Glomerular visceral epithelial cell (primary cell): ENCODE measurements at regions not wholly inside any gene's neighbourhood (a gene's known extent, or its start where the extent isn't known, plus 50 kb on each side); places are given as distances from the start of the nearest gene placed in this dataset.

Source experiments
- DNase-seq: peaks from one replicate; pipeline ENCODE4 v3.0.0-alpha.2; 2016; ENCODE audit errors: extremely low spot score

DNA sequence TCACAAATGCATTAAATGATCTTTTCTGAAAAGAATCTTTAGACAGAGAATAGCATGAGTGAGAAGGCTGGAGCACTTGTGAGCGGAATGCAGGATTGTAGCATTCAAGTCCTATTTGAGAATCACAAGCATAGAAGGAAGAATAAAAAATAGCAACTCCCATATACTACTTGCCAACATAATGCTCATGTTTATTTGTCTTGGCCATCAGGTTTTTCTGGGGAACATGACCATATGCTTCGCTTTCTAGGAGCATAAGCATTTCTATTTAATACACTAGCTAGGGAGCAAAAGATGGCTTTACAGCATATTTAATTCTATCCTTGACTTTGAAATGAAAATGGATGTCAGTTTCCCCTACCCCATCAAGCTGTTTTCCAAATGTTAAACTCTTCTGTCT is 170.3 kb upstream of the MITF start:
- DNase-seq: no peak

DNA sequence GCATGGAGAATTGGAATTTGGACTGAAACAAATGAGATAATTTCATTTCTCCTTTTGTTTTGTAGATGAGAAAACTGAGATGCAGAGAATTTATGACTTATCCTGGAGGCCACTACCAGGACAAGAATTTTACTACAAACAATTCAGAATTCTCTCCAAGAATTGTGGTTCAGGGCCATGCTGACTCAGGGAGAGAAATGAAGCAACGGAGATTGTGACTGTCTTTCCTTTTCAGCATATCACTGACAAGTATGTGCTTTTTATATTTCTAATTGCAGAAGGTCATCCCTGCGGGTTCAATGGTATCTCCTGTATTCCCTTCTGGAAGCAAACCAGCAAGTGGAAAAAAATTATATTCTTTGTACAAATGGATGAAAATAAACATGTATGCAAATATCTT is 170.8 kb upstream of the MITF start:
- DNase-seq: no peak

DNA sequence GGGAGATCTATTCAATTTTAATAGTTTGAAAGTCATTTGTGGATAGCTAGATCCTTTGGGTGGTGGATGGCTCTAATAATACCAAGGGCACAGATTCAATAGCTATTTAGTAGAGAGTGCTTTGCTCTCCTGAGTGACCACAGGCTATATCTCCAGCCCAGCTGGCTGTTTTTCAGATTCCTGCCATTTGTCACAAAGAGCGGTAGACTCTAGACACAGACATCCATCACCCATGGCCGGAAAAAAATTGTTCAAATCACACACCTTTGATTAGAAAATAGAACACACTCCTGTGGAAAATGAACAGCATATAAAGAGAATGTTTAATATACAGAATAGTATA is 171.6 kb upstream of the MITF start:
- no peak for DNase-seq

DNA sequence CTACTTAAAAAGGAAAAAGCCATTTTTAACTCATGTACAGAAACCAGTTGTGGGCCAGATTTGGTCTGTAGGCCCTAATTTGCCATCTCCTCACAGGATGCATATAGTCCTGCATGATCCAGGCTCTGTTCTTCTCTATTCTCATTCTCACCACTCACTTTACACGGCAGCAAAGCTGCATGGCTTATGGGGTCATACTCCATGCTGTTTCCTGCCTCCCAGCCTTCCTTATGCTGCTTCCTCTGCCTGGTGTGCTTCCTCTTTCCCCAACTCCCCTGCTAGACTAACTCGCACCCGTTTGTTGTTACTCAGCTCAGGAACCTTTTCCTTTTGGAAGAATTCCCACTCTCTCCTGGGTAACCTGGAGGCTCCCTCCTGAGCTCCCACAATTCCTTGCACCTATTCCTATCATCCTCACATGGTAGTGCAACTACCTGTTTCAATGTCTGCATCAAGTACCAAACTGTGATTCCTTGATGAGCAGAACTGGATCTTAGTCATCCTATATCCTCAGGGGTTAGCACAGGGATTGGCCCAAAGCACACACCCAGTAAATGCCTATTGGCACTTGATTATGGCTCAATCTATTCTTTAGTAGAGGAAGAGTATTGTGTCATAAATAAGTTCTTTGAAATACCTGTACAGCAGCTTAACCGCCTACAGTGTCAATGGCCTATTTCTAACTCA is 172.1 kb upstream of the MITF start:
- DNase-seq: no peak

DNA sequence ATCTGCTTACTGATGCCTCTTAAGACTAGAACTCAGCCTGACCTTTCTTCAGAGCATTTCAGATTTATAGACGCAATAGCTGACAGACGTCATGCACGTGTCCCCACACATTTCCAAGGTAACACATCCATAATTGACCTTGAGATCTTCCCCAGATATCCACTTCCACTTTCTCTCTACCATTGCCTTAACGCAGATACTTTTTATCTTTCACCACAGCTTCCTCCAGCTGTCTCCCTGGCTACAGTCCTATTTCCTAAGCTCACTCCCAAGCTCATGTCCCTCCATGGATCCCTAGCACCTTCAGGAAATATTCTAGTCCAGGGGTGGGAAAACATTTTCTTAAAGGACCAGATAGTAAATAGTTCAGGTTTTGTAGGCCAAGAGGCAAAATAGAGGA is 173.0 kb upstream of the MITF start:
- no peak for DNase-seq

DNA sequence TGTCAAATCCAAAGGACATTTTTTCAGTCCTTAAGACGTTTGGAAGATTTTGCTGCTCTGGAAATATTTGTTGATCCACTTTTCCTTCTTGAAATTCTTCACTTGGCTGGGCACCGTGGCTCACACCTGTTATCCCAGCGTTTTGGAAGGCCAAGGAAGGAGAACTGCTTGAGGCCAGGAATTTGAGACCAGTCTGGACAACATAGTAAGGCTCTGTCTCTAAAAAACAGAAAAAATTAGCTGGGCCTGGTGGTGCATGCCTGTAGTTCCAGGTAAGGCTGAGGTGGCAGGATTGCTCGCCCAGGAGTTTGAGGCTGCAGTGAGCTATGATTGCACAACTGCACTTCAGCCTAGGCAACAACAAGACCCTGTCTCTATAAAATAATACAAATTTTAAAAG is 173.9 kb upstream of the MITF start:
- no peak for DNase-seq

DNA sequence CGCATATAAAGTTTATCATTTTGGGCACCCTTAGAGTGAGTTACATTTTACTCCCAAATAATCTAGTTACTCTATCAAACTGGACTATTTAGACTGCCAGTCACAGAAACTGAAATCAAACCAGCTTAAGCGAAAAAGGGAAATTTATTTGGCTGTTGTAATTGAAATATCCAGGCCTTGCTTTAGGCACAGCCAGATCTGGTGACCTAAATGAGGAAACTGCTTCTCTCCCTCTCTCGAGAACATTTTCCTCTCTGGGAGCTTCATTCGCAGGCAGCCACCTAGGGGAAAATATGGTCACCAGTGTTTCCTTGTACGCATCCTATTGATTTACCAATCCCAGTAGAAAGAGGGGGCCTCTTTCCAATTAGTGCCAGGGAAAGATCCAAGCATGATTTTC is 175.3 kb upstream of the MITF start:
- no peak for DNase-seq

DNA sequence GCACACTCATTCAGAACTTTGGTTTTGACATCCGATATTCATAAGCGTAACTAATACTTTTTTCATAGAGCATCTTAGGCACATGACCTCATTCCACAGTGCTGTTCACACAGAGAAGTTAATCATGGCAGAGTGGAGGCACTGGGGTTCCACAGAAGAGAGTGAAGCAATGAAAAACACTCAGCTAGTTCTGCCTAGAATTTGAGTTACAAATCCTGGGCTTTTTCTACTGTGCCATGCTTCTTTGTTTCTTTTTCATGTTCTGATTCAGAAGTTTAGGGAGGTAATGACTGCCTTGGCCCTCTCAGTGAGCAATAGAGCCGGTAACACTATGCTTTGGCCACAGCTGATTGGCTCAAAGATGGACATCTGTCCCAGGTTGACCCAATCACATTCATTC is 176.1 kb upstream of the MITF start:
- no peak for DNase-seq

DNA sequence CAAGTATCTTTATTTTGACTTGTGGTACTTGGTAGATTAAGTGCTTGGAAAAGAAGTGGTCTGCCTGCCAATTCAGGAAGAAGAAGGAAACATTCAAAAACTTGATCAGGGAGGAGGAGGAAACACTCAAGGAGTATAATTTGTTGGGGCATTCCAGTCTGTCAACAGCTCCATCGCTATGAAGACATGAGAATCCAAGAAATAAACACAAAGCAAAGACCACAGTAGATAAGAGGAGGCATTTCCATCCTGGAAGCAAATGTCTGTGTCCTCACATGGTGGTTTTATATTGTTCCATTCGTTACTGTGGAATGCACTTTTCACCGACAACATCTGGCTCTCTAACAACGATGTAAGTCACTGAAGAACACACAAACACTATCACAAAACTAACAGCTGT is 176.1 kb upstream of the FRMD4B start:
- no peak for DNase-seq

DNA sequence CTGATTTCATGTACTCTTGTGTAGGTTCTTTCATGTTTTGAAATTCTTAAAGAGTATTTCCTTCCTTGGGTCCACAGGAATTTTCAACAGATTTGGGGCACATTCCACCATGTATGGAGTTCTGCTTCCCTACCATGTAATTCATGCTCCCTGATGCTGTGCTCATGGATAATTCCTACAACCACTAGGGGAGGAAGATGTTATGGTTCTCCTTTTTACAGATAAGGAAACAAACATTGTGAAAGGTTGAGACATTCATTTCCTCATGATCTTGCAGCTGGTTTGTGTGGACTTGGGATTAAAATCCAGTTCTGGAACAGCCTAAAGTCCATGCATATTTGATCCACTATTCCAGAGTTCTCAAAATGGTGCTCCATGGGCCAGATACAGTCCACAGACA is 174.9 kb upstream of the FRMD4B start:
- DNase-seq: no peak

DNA sequence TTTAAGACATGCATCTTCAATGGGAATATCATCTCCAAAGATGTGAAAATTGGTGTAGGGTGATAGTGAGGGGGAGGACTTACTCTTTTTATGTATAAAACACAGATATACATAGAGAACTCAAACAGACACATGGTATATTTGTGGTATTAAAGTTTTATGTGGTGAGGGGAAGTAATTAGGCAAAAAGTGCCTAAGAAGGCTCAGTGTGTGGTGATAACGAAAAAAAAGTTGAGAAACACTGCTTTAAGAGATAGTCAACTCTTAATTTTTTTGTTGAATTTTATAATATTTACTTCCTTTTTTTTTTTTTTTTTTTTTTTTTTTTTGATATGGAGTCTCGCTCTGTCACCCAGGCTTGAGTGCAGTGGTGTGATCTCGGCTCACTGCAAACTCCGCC is 174.2 kb upstream of the FRMD4B start:
- DNase-seq: no peak

DNA sequence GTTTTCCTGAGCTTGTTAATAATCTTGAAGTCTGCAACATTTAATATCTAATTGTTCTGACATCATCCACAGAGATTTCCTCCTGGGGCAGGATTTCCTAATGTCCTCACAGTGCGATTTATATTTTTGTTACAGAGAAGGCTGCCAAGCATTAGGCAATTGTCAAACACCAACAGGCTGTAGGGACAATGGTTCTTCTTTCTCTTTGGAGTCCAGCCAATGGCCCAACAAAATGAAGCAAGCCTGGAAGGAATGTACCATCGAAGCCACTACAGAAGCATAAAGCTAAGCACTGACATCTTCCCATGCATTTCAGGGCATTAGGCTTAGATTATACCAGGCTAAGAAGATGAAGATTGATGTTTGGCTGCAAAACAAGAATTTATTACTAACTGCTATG is 173.0 kb upstream of the FRMD4B start:
- DNase-seq: no peak

DNA sequence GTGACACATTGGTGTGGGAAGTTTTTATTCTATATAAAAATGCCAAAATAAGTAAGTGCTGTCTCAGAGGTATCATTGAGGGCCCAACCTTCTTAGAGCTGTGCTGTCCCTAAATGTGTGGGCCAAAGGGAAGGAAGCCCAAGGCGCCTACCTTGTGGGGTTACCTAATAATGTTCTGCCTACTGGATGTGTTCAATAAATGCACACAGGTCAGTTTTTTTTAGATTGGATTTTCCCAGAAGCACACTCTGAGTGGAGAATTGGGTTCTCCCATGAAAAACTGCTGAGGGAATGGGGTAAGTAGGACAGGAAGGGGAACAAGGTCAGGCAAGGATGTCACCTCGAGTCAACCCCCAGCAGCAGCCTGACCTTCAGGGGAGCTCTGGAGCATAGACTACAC is 168.7 kb upstream of the FRMD4B start:
- no peak for DNase-seq

DNA sequence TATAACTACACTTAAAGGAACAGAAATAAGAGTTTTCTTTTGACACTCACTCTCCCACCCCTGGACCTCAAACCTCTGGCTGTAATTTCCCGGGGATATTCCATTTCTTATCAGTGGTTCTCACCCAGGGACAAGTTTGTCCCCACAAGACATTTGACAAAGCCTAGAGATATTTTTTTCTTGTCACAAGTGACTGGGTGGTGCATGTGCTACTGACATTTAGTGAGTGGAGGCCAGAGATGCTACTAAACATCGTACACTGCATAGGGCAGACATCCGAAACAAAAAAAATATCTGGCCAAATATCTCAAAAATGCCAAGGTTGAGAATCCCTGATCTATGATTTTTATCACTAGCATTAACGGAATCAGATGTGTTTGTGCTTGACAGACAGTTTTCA is 168.0 kb upstream of the FRMD4B start:
- no peak for DNase-seq

DNA sequence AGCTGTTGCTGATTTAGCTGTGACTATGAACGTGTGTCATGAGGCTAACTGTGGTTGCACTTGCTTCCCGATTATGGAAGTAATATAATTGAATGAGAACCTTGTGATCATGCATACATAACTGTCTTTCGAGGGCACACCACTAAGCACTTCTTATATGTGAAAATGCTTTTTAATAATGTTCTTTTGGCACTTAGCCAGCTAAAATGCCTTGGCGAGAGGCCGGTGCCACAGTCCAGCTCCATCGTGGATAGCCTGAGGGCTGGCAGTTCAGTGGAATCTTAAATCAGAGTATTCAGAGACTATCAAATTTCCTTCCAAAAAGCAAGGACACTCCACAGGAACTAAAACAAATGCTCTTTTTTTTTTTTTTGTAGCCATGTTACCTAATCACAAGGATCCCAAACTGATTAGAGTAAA is 161.6 kb upstream of the FRMD4B start:
- no peak for DNase-seq

DNA sequence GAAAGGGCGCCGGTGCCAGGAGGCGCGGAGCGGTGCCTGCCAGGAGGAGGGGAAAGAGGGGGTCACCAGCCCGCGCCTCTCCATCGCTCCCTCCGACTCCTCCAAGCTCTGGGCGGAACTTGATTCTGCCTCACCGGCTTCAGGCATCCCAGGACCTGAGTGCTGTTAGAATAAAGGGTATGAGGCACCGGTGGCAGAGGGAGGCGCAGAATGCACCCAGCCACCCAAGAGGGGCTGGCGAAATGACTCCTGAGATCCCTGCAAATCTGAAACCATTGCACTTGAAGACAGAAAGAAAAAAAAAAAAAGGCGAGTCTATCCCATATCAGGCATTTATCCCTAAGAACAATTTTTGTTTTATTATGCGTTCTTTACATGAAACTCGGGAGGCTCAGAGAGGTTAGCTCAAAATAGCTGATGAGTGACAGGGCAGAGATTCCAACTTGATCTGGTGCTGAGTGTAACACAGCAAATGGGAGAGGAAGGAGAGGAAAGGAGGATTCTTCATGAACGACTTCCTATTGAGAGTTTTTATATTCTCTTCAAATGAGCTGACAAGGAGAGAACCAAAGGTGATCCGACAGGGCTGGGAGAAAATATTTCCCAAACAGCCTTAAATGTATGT is 157.0 kb upstream of the FRMD4B start:
- no peak for DNase-seq

DNA sequence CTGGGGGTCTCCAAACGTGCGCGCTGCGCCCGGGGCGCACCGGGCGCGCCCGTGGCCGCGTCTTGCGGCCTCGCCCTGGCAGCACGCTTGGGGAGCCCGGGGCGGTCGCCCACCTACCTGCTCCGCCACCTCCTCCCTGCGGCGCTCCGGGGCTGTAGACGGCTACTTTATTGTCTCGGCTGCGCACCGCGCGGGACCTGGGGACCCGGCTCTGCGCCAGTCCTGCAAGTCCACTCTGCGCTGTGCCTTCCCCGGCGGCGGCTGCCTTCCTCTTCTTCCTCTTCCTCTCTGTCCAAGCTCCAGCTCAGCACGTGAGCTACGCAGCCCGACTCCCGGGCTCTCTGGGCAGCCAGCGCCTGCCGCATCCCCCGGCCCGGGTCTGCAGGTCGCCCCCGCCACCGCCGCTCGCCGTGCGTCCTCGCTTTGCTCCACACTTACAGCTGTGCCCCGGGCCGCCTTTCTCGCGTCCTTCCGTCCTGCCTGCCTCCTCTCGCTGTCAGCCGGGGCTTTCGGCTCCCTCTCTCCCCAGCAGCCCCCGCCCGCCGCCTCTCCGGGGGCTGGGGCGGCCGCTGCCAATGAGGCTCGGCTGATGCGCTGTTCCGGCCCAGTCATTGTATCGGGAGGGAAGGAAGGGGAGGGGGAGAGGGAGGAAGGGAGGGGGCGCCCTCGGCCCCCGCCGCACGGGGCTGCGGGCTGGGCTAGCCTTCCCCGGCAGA is 156.4 kb upstream of the FRMD4B start:
- DNase-seq: no peak

DNA sequence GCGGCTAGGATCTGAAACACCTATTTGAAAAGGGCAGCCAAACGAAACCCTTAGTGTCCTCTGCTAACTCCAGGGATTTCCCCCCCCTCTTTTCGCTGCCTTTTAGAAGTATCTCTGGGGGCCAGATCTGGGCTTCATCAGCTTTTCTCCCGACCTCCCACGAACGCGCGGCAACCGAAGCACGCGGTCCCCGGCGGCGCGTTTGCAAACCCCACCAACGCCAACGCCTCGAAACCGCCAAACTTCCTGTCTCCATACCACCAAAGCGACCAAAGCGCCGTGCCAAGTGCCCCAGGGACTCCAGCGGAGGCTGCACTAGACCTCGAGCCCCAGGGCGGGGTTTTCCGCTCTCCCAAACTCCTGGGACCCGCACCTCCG is 155.8 kb upstream of the FRMD4B start:
- no peak for DNase-seq

DNA sequence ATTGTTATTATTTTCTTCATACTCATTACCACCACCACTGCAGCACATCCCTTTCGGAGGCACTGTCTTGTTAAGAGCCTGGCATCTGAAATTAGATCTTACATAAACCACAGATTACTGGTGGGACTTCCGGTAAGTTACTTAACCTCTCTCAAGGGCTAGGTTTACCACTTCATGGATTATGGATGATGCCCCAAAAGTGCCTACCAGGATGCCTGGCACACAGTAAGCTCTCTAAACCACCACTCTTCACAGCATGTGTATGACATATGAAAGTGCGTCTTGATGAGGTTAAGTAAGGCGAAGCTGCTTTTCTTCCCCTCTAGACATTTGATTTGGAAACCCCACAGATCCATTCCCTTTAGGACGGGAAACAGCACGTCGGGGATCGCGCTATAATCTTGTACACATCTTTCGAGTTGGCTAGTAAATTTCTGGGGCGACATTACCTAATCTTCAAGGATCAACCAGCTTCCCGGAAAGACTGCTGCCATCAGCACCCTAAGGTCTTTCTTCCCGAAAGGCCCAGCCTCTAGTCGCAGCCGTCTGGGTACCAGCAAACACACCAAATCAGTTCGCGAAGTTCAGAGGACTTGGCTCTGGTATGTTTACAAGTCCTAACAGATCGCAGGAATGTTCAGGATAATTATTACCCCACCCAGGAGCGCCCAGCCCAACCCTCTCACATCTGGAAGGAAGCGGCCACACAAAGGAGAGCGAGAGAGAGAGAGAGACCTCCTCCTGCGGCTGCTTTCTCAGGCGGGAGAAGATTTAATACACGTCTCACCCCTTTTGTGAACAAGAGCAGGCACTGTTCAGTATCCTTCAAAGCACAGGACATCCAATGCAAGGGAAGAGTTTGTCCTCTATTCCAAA is 155.1 kb upstream of the FRMD4B start:
- DNase-seq: no peak

DNA sequence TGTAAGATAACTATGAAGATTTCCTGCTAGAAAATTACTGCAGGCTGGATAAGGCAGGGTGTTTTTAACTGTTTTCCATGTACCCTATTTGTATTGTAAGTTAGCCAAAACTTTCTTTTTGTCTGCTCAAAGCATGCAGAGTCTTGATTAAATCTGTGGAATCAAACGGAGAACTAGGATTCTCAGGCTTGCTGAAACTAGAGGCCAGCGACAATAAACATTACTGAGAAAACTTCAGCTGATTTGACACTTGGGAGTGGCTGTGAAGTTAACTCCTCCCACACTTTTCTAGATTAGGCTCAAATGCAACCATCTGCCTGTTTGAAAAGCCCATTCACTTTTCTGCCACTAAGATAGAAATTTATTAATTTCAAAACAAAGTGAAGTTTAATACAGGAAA is 153.2 kb upstream of the FRMD4B start:
- DNase-seq: no peak

DNA sequence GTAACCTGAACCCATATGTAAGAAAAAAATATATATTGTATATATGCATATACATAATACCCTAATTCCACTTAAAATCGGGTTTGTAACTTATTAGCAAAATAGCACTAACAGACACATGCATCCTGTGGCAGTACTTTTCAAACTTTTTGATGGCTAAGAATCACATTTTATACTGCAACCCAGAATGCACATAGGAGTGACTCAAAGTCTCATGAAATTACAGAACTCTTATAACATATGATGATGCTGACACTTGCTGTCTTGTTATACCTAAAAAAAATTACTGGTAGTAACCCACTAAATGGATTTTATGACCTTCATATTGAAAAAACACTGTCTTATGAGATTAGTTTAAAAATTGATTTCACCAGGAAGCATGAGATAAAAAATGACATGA is 152.4 kb upstream of the FRMD4B start:
- DNase-seq: no peak

DNA sequence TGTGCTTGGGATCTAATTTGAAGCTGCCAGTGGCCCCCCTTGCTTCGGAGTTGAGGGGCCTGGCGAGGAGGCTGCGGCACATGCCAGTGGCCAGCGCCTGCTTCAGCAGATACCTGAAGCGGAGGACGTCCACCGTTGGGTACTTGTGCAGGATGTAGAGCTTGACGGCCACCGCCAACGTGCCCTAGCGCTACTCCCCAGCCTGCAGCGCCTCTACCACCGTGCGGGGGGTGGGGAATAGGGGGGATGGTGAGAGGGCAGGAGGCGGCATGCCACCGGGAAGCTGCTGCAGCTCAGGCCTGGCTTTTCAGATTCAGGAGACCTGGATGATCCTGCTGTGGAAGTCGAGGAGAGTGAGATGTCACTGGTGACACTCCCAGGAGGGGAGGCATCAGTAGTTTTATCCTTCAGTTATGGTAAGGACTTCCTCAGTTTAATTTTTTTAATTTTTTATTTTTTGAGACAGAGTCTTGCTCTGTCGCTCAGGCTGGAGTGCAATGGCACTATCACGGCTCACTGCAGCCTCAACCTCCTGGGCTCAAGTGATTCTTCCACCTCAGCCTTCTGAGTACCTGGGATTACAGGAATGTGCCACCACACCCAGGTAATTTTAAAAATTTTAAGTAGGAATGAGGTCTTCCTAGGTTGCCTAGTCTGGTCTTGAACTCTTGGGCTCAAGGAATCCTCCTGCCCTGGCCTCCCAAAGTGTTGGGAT is 150.6 kb upstream of the FRMD4B start:
- no peak for DNase-seq
